ENCODE measurements at regions not wholly inside any gene's neighbourhood (a gene's known extent, or its start where the extent isn't known, plus 50 kb on each side); places are given as distances from the start of the nearest gene placed in this dataset.

DNA sequence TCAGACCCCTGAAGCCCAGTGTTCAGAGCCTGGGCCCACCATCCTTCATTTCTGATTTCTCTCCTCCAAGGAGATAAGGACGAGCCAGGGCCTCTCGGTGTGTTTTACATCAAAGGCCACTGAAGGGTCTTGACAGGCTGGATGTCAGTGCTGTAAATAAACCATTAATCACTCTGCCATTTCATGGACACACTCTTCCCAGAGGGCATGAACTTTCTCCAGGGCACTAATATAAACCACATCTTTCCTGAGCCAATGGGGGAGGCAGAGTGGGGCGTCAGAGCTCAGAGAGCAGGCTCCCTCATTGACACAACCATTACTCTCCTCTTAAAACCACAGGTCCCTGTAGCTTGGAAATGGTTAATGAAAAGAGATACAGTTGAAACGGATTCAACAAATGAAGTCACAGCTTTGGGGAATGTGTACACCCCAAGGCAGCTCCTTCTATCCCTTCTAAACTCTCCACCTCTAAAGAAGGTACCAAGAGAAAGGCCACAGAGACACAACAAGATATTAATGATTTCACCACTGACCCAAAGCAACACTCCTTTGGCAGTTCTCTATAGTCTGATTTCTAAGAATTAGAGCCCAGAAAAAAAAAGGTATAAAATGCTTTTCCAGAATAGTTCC, 200.6 kb downstream of the CHIC2 start:
- in situ Hi-C loops (cut with MboI; ENCODE audit: low sequenced_read_pairs, unreplicated experiment): no loop called here
- DNase-seq (ENCODE audit: low spot score): no peak
- TF ChIP-seq, protein P1, sequence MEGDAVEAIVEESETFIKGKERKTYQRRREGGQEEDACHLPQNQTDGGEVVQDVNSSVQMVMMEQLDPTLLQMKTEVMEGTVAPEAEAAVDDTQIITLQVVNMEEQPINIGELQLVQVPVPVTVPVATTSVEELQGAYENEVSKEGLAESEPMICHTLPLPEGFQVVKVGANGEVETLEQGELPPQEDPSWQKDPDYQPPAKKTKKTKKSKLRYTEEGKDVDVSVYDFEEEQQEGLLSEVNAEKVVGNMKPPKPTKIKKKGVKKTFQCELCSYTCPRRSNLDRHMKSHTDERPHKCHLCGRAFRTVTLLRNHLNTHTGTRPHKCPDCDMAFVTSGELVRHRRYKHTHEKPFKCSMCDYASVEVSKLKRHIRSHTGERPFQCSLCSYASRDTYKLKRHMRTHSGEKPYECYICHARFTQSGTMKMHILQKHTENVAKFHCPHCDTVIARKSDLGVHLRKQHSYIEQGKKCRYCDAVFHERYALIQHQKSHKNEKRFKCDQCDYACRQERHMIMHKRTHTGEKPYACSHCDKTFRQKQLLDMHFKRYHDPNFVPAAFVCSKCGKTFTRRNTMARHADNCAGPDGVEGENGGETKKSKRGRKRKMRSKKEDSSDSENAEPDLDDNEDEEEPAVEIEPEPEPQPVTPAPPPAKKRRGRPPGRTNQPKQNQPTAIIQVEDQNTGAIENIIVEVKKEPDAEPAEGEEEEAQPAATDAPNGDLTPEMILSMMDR (IDR thresholded peaks at IDR 0.05; ENCODE audit: borderline replicate concordance, control extremely low read depth, extremely low read depth, insufficient read depth, missing control alignments): no peak

DNA sequence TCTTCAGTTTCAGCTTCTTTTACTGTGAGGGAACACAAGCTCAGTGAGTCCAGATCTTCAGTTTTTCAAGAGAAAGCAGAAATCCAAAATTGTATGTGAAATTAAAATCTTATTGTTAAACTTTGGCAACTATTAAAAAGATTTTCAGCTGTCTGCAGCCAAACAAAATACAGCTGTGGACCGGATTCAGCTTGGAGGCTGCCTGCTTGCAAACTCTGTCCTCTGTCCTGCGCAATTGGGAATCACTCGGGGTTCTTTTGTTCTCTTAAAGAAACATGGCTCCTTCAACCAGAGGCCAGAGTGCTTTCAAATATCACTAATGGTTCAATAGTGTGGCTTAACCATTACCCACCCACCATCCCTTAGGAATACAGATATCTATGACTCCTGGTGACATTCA, 201.2 kb downstream of the CHIC2 start:
- TF ChIP-seq, protein P1 (IDR thresholded peaks at IDR 0.05; ENCODE audit: borderline replicate concordance, control extremely low read depth, extremely low read depth, insufficient read depth, missing control alignments): no peak
- in situ Hi-C loops (cut with MboI; ENCODE audit: low sequenced_read_pairs, unreplicated experiment): no loop called here
- no peak for DNase-seq (ENCODE audit: low spot score)

DNA sequence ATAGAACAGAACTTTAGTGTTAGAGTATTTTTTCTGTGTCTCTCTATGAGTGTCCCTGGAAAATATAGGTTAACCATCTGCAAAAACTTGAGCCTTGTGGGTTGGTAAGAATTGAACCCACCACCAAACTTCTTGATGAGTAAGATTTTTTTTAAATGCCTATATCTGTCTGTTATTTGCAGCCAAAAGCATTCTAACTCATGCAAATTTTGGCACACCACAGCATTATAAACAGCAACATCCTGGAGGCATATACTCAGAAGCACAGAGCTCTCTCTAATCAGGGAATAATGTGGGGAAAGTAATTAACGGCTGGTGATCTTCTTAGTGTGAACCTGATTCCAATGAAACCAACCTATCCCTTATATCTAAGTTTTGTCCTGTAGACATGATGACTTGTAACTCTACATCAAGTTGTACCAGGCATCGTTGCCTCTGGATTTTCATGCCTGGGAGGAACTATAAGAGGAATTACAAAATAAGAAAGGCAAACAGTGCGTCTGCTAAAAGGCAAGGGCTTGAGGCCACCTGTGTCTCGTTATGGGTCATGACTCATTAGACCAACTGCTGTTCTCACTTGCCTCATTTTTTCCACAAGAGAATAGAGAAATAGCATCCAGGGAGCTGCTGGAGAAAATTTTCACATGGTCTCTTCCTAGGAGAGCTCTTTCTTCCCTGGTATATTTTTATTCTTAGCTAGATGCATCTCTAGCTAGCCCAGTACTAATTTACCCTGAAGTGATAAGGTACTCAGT, 202.4 kb downstream of the CHIC2 start:
- in situ Hi-C loops (cut with MboI; ENCODE audit: low sequenced_read_pairs, unreplicated experiment): no loop called here
- TF ChIP-seq, protein P1 (IDR thresholded peaks at IDR 0.05; ENCODE audit: borderline replicate concordance, control extremely low read depth, extremely low read depth, insufficient read depth, missing control alignments): no peak
- DNase-seq (ENCODE audit: low spot score): no peak

DNA sequence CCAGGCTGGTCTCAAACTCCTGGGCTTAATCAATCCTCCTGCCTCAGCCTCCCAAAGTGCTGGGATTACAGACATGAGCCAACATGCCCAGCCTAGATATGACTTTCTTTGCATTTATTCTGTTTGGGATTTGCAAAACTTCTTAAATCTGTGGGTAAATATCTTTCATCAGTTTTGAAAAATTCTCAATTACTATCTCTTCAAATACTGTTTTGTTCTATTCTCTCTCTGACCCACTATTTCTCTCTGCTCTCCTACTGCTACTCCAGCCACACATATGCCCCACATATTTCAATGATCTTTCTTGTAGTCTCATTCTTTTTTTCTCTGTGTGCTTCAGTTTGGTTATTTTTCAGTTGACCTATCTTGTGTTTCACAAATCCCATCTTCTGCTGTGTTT, 205.1 kb downstream of the CHIC2 start:
- no peak for DNase-seq (ENCODE audit: low spot score)
- TF ChIP-seq, protein P1 (IDR thresholded peaks at IDR 0.05; ENCODE audit: borderline replicate concordance, control extremely low read depth, extremely low read depth, insufficient read depth, missing control alignments): no peak
- in situ Hi-C loops (cut with MboI; ENCODE audit: low sequenced_read_pairs, unreplicated experiment): no loop called here

DNA sequence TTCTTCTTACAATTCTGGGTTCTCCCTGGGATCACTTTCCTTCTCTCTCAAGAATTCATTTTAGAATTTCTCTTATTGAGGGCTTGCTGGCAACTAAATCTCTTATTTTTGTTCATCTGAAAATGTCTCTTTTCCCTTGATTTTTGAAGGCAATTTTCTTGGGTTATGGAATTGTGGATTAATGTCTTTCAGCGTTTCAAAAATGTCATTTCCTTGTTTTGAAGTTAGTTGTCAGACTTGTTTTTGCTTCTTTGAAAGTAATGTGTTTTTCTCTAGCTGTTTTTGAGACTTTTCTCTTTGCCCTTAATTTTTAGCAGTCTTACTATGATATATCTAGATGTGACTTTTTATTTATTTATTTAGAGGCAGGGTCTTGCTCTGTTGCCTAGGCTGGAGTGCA, 205.7 kb downstream of the CHIC2 start:
- no peak for DNase-seq (ENCODE audit: low spot score)
- in situ Hi-C loops (cut with MboI; ENCODE audit: low sequenced_read_pairs, unreplicated experiment): no loop called here
- TF ChIP-seq, protein P1 (IDR thresholded peaks at IDR 0.05; ENCODE audit: borderline replicate concordance, control extremely low read depth, extremely low read depth, insufficient read depth, missing control alignments): no peak

DNA sequence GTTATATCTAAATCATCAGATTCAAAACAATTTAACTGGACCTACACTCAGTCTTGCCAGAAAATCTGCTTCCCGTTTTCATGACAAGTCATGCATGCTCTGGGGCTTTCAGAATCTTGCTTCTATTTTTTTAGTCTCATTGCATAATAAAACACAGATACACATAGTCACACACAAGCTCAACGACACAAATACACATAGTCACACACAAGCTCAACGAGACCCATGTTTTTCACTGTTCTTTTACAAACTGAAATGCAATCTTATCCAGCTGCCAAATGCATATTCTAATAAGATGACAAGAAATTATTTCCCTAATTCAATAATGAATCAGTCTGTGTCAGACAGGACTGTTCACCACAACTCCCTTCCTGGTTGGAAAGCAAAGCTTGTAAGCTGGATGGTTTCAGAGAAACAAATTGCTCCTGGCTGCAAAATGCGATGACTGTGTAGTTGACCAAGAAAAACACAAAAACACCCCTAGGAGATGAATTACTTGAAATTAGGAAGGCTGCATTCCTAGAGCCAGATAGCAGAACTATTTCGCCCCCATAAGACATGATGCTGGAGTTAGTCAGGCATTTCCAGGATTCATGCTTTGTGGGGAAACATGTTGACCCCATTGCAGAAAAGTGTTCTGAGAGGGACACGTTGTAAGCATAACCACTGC, 208.7 kb downstream of the CHIC2 start:
- no peak for DNase-seq (ENCODE audit: low spot score)
- TF ChIP-seq, protein P1 (IDR thresholded peaks at IDR 0.05; ENCODE audit: borderline replicate concordance, control extremely low read depth, extremely low read depth, insufficient read depth, missing control alignments): no peak
- in situ Hi-C loops (cut with MboI; ENCODE audit: low sequenced_read_pairs, unreplicated experiment): no loop called here

Measured in GM13976 (cell line).